CD8-positive, alpha-beta memory T cell (primary cell): ENCODE measurements at regions not wholly inside any gene's neighbourhood (a gene's known extent, or its start where the extent isn't known, plus 50 kb on each side); places are given as distances from the start of the nearest gene placed in this dataset.

ENCODE experiments used
- CTCF ChIA-PET: fragments of 350-600 bp; sonication (Branson Sonifier 250); formaldehyde crosslinking; loops from one replicate; lab custom pipeline; 2021; ENCODE audit warnings: antibody characterized with exemption; lab: Charles Lee
- POLR2A ChIA-PET: fragments of 350-600 bp; sonication (Branson Sonifier 250); formaldehyde crosslinking; loops from one replicate; lab custom pipeline; 2021; ENCODE audit warnings: antibody characterized with exemption; lab: Charles Lee
- DNase-seq, 5 donors: peaks; one replicate each; pipeline versions ENCODE4 v3.0.0 to v3.0.0-alpha.2; 2020 to 2022; ENCODE audit warnings: mixed read lengths in 1 of 5
- H3K27ac ChIP-seq: one replicate; pipeline ENCODE4 v1.7.0; 2013; ENCODE audit warnings: low read depth, mild to moderate bottlenecking, low read length, moderate library complexity
- H3K27me3 ChIP-seq: 2 replicates; pipeline ENCODE4 v1.7.0; 2013; ENCODE audit warnings: low read length, mild to moderate bottlenecking; ENCODE audit not compliant: insufficient read depth, poor library complexity, severe bottlenecking
- H3K36me3 ChIP-seq: 2 replicates; pipeline ENCODE4 v1.7.0; 2013; ENCODE audit warnings: mild to moderate bottlenecking, low read length, moderate library complexity; ENCODE audit not compliant: insufficient read depth
- H3K4me1 ChIP-seq: 2 replicates; pipeline ENCODE4 v1.7.0; 2013; ENCODE audit warnings: mild to moderate bottlenecking, low read length, moderate library complexity; ENCODE audit not compliant: insufficient read depth
- H3K4me3 ChIP-seq: 2 replicates; pipeline ENCODE4 v1.7.0; 2013; ENCODE audit warnings: mild to moderate bottlenecking, low read length
- H3K9me3 ChIP-seq: 2 replicates; pipeline ENCODE4 v1.7.0; 2013; ENCODE audit warnings: mild to moderate bottlenecking, low read length
- H3K27ac Mint-ChIP-seq, 8 donors: one replicate each; pipeline ENCODE4 v1.8.0; 2020 to 2021; ENCODE audit warnings: mixed read lengths in 8 of 8, mild to moderate bottlenecking in 6 of 8, inconsistent platforms in 3 of 8, moderate library complexity in 3 of 8
- H3K27me3 Mint-ChIP-seq, 2 donors: one replicate each; pipeline ENCODE4 v1.8.0; 2020 to 2021; ENCODE audit warnings: mixed read lengths in 2 of 2, mild to moderate bottlenecking in 1 of 2, moderate library complexity in 1 of 2
- H3K36me3 Mint-ChIP-seq, 3 donors: one replicate each; pipeline ENCODE4 v1.8.0; 2020 to 2021; ENCODE audit warnings: mixed read lengths in 3 of 3, inconsistent platforms in 1 of 3, mild to moderate bottlenecking in 1 of 3
- H3K4me1 Mint-ChIP-seq, 3 donors: one replicate each; pipeline ENCODE4 v1.8.0; 2020 to 2021; ENCODE audit warnings: mixed read lengths in 3 of 3, inconsistent platforms in 1 of 3, mild to moderate bottlenecking in 1 of 3
- H3K4me3 Mint-ChIP-seq, 7 donors: one replicate each; pipeline ENCODE4 v1.8.0; 2020 to 2021; ENCODE audit warnings: mixed read lengths in 7 of 7, mild to moderate bottlenecking in 6 of 7, moderate library complexity in 4 of 7, inconsistent platforms in 2 of 7
- H3K9me3 Mint-ChIP-seq, 5 donors: one replicate each; pipeline ENCODE4 v1.8.0; 2020 to 2022; ENCODE audit warnings: mixed read lengths in 5 of 5, mild to moderate bottlenecking in 3 of 5, moderate library complexity in 2 of 5, inconsistent platforms in 1 of 5

- H3K4me1 Mint-ChIP-seq, result no peaks in the 10 kb centered on the region
- no peak overlapping the region for H3K4me3 ChIP-seq
- no peaks in the 10 kb centered on the region for H3K27me3 ChIP-seq
- no peak overlapping the region for H3K27ac Mint-ChIP-seq
- no peaks in the 10 kb centered on the region for H3K9me3 ChIP-seq
- H3K27ac ChIP-seq, result no peak overlapping the region
- H3K4me3 Mint-ChIP-seq, result no peak overlapping the region
- H3K9me3 Mint-ChIP-seq, result peaks cover 0 to 5% (median 1%) of the 10 kb centered on the region in 5 donors
- no peaks in the 10 kb centered on the region for H3K36me3 ChIP-seq
- CTCF ChIA-PET, result no interaction called here
- POLR2A ChIA-PET, result no interaction called here
- no peaks in the 10 kb centered on the region for H3K36me3 Mint-ChIP-seq
- DNase-seq, result no peak
- no peaks in the 10 kb centered on the region for H3K27me3 Mint-ChIP-seq
- H3K4me1 ChIP-seq, result no peaks in the 10 kb centered on the region
Measured at GRCh38 chr2:59540864-59541263, 1012.6 kb downstream of the BCL11A start.

- Histone ChIP-seq H3K36me3 (no peaks in the 10 kb centered on the region), H3K27ac (no peak overlapping the region), H3K4me3 (no peak overlapping the region), H3K4me1 (no peaks in the 10 kb centered on the region), H3K27me3 (no peaks in the 10 kb centered on the region), H3K9me3 (no peaks in the 10 kb centered on the region)
- ChIA-PET POLR2A (no interaction called here), CTCF (no interaction called here)
- no peak overlapping the region for H3K4me3 Mint-ChIP-seq
- no peak for DNase-seq
- no peak overlapping the region for H3K27ac Mint-ChIP-seq
- no peaks in the 10 kb centered on the region for H3K27me3 Mint-ChIP-seq
- H3K4me1 Mint-ChIP-seq, result no peaks in the 10 kb centered on the region
- peaks cover 0 to 6% (median 0%) of the 10 kb centered on the region in 5 donors for H3K9me3 Mint-ChIP-seq
- H3K36me3 Mint-ChIP-seq, result no peaks in the 10 kb centered on the region
Measured at GRCh38 chr2:59538398-59538911, 1015.0 kb downstream of the BCL11A start.

GRCh38 chr2:59532808-59533207, 1020.6 kb downstream of the BCL11A start:
- H3K27me3 ChIP-seq, result no peaks in the 10 kb centered on the region
- CTCF ChIA-PET, result no interaction called here
- H3K27ac ChIP-seq, result no peak overlapping the region
- Mint-ChIP-seq H3K4me3 (no peak overlapping the region), H3K27ac (no peak overlapping the region), H3K9me3 (peaks cover 0 to 6% (median 3%) of the 10 kb centered on the region in 5 donors), H3K36me3 (no peaks in the 10 kb centered on the region), H3K4me1 (no peaks in the 10 kb centered on the region), H3K27me3 (peaks cover 0 to 2% of the 10 kb centered on the region in 2 donors)
- POLR2A ChIA-PET, result no interaction called here
- DNase-seq, result no peak
- H3K36me3 ChIP-seq, result no peaks in the 10 kb centered on the region
- H3K4me1 ChIP-seq, result no peaks in the 10 kb centered on the region
- H3K9me3 ChIP-seq, result no peaks in the 10 kb centered on the region
- no peak overlapping the region for H3K4me3 ChIP-seq

GRCh38 chr2:59530258-59530657, 1023.2 kb downstream of the BCL11A start:
- Histone ChIP-seq H3K4me3 (no peak overlapping the region), H3K27me3 (no peaks in the 10 kb centered on the region), H3K4me1 (no peaks in the 10 kb centered on the region), H3K9me3 (no peaks in the 10 kb centered on the region), H3K27ac (no peak overlapping the region), H3K36me3 (no peaks in the 10 kb centered on the region)
- H3K4me3 Mint-ChIP-seq, result no peak overlapping the region
- DNase-seq, result no peak
- CTCF ChIA-PET, result no interaction called here
- no peaks in the 10 kb centered on the region for H3K4me1 Mint-ChIP-seq
- peaks cover 3 to 12% (median 6%) of the 10 kb centered on the region in 5 donors for H3K9me3 Mint-ChIP-seq
- H3K27ac Mint-ChIP-seq, result no peak overlapping the region
- POLR2A ChIA-PET, result no interaction called here
- peaks cover 0 to 2% of the 10 kb centered on the region in 2 donors for H3K27me3 Mint-ChIP-seq
- no peaks in the 10 kb centered on the region for H3K36me3 Mint-ChIP-seq

GRCh38 chr2:59529726-59530125, 1023.7 kb downstream of the BCL11A start:
- H3K27me3 ChIP-seq, result no peaks in the 10 kb centered on the region
- H3K4me1 Mint-ChIP-seq, result no peaks in the 10 kb centered on the region
- no peaks in the 10 kb centered on the region for H3K36me3 Mint-ChIP-seq
- peaks cover 0 to 2% of the 10 kb centered on the region in 2 donors for H3K27me3 Mint-ChIP-seq
- ChIA-PET CTCF (no interaction called here), POLR2A (no interaction called here)
- no peaks in the 10 kb centered on the region for H3K9me3 ChIP-seq
- H3K36me3 ChIP-seq, result no peaks in the 10 kb centered on the region
- H3K4me3 ChIP-seq, result no peak overlapping the region
- no peak overlapping the region for H3K4me3 Mint-ChIP-seq
- peaks cover 3 to 12% (median 6%) of the 10 kb centered on the region in 5 donors for H3K9me3 Mint-ChIP-seq
- H3K27ac ChIP-seq, result no peak overlapping the region
- H3K27ac Mint-ChIP-seq, result no peak overlapping the region
- DNase-seq, result no peak
- no peaks in the 10 kb centered on the region for H3K4me1 ChIP-seq

GRCh38 chr2:59528525-59528924, 1024.9 kb downstream of the BCL11A start:
- Mint-ChIP-seq H3K27me3 (peaks cover 0 to 2% of the 10 kb centered on the region in 2 donors), H3K4me1 (no peaks in the 10 kb centered on the region), H3K4me3 (no peak overlapping the region), H3K9me3 (peaks cover 3 to 12% (median 6%) of the 10 kb centered on the region in 5 donors), H3K27ac (no peak overlapping the region), H3K36me3 (no peaks in the 10 kb centered on the region)
- no peak overlapping the region for H3K4me3 ChIP-seq
- H3K4me1 ChIP-seq, result no peaks in the 10 kb centered on the region
- no peak for DNase-seq
- POLR2A ChIA-PET, result no interaction called here
- H3K9me3 ChIP-seq, result no peaks in the 10 kb centered on the region
- no peaks in the 10 kb centered on the region for H3K36me3 ChIP-seq
- H3K27ac ChIP-seq, result no peak overlapping the region
- H3K27me3 ChIP-seq, result no peaks in the 10 kb centered on the region
- CTCF ChIA-PET, result no interaction called here

- ChIA-PET CTCF (no interaction called here), POLR2A (no interaction called here)
- Mint-ChIP-seq H3K36me3 (no peaks in the 10 kb centered on the region), H3K27me3 (peaks cover 0 to 2% of the 10 kb centered on the region in 2 donors), H3K9me3 (peaks cover 1 to 16% (median 3%) of the 10 kb centered on the region in 5 donors), H3K4me3 (no peak overlapping the region), H3K27ac (no peak overlapping the region), H3K4me1 (no peaks in the 10 kb centered on the region)
- H3K27me3 ChIP-seq, result no peaks in the 10 kb centered on the region
- no peaks in the 10 kb centered on the region for H3K36me3 ChIP-seq
- no peak overlapping the region for H3K4me3 ChIP-seq
- H3K4me1 ChIP-seq, result no peaks in the 10 kb centered on the region
- no peaks in the 10 kb centered on the region for H3K9me3 ChIP-seq
- DNase-seq, result no peak
- no peak overlapping the region for H3K27ac ChIP-seq
Measured at GRCh38 chr2:59502981-59503380, 1050.5 kb downstream of the BCL11A start.

GRCh38 chr2:59490994-59491393, 1062.5 kb downstream of the BCL11A start:
- Mint-ChIP-seq H3K4me3 (no peak overlapping the region), H3K9me3 (peaks cover 7 to 25% (median 10%) of the 10 kb centered on the region in 5 donors), H3K27ac (no peak overlapping the region), H3K4me1 (no peaks in the 10 kb centered on the region), H3K27me3 (no peaks in the 10 kb centered on the region), H3K36me3 (no peaks in the 10 kb centered on the region)
- H3K4me1 ChIP-seq, result no peaks in the 10 kb centered on the region
- no peaks in the 10 kb centered on the region for H3K27me3 ChIP-seq
- no peaks in the 10 kb centered on the region for H3K9me3 ChIP-seq
- no peak overlapping the region for H3K4me3 ChIP-seq
- no peaks in the 10 kb centered on the region for H3K36me3 ChIP-seq
- POLR2A ChIA-PET, result no interaction called here
- DNase-seq, result no peak
- CTCF ChIA-PET, result no interaction called here
- no peak overlapping the region for H3K27ac ChIP-seq
